CD1c-positive myeloid dendritic cell (primary cell): ENCODE measurements at regions not wholly inside any gene's neighbourhood (a gene's known extent, or its start where the extent isn't known, plus 50 kb on each side); places are given as distances from the start of the nearest gene placed in this dataset.

ENCODE experiments used
- DNase-seq: peaks from one replicate; pipeline ENCODE4 v3.0.0-alpha.2; 2016; ENCODE audit errors: extremely low spot score

DNA sequence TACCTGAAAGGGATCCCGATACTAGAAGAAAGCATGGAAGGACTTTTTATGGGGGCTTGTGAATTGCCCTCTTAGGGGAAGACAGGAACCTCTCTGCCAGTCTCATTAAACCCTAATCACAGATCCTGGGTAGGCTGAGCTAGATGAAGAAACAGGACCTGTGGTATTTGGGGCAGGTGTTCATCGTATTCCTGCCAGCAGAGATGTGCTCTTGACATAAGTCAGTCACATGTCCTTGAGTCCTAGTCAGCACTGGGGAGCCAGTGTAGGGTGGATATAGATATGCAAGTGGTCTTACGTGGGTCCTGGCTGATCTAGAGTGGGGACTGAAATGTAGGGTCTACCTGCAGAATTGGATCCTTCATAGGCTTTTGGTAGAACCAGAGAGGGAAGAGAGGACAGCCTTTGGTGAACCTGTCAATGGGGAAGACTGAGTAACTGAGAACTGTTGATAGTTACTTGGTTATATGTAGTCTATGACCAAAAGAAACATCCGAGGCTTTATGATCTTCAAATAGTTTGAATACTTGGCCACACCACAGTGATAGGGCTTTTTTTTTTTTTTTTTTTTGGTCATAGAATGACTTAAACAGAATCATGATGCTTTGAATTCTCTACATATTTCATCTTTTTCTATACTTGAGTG, 63.5 kb upstream of the WDR1 start:
- DNase-seq: no peak

GRCh38 chr4:10178763-10179162, 62.2 kb upstream of the WDR1 start:
- DNase-seq: no peak

GRCh38 chr4:10175626-10176025, 59.0 kb upstream of the WDR1 start:
- no peak for DNase-seq

DNA sequence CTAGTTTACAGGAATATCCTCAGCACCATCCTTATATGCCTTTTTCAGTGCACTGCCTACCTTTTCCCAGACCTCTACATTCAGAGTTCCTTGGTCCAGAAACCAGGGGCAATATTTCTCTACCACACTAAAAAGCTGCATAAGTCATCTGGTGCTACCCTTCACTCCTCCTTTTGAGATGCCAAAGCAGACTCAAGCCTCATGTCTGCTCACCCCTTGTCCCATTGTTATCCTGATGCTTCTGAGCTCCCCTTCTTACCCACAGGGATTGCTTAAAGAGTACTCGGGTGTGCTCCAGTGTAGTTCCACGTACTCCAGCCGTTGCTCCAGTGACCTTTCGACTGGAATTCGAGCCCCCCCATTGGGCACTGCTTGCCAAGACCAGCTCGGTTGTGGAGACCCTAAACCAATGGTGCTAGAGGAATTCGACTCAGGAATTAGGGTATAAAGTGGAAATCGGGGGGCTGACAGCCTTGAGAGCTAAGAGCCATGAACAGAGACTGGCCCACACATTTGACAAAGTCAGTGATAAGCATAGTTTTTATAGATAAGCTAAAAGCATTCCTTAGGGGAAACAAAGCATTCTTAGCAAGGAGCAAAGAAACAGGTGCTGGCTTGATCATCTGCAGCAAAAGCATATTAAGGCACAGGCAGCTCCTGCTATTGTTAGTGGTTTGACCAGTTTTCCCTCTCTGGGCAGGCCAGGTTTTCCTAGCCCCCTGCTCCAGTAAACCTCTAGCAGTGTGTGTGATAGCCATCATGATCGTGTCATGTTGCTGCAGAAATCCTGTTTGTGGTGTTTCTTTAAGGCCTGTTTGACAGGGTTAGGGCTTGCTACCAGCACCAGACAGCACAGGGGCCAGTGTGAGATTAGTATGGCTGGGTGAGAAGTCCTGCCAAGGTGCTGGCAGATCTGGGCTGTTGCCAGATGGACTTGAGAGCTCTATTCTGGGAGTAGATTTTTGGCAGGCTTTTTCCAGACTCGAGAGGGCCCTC, 57.5 kb upstream of the WDR1 start:
- no peak for DNase-seq

GRCh38 chr4:10173037-10173753, 56.6 kb upstream of the WDR1 start:
- no peak for DNase-seq

DNA sequence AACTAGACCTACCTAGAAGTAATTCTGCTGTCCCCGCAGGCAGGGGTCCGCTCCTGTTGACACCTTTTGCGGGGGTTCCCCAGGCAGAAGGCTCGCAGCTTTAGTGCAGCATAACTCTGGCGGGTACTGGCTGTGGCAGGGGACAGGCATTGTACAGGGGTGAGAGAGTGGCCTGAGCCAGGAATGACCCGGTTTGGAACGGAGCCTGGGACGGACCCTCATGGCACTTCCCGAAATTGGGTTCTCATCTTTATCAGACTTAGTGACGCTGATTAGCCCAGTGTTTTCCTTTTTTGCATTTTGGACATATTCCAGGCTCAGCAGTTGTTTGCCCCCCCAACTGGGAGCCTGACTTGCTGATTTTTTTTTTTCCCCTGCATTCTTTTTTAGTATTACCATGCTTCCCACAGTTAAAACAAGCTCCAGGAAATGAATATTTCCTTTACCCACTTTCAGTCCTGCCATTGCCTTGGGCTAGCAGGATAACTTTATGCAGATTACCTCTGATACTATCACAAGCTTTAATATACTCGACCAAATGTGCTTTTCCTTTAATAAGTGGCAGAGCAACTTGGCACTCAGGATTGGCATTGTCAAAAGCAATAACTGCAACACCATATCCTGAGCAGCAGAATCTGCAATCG, 55.8 kb upstream of the WDR1 start:
- no peak for DNase-seq

GRCh38 chr4:10171055-10171454, 54.5 kb upstream of the WDR1 start:
- no peak for DNase-seq

- DNase-seq: no peak
These were observed 53.3 kb upstream of the WDR1 start for GRCh38 chr4:10169839-10170387.

- DNase-seq: no peak
These were observed 51.6 kb upstream of the WDR1 start for GRCh38 chr4:10168151-10168550.

- no peak for DNase-seq
These were observed 50.6 kb upstream of the WDR1 start for GRCh38 chr4:10167201-10167600.
